ENCODE measurements at regions not wholly inside any gene's neighbourhood (a gene's known extent, or its start where the extent isn't known, plus 50 kb on each side); places are given as distances from the start of the nearest gene placed in this dataset.
"Not testable (repeated sequence)": the region's sequence is repeated elsewhere in the genome, so short reads cannot be mapped to it uniquely, and the experiment has no call there.

- Histone ChIP-seq H3K27me3 (ENCODE audit: insufficient read depth, low read length) (no peaks in the 10 kb centered on the region), H3K36me3 (ENCODE audit: insufficient read depth, low read length) (no peaks in the 10 kb centered on the region), H2AFZ (ENCODE audit: low read length, unreplicated experiment) (no peak overlapping the region), H3K4me3 (ENCODE audit: low read depth, low read length) (no peak overlapping the region), H3K27ac (ENCODE audit: low read depth, low read length) (no peak overlapping the region), H3K79me2 (ENCODE audit: control insufficient read depth, insufficient read depth, low read length, unreplicated experiment) (no peaks in the 10 kb centered on the region), H3K4me1 (ENCODE audit: control insufficient read depth, insufficient read depth, low read length, unreplicated experiment) (no peaks in the 10 kb centered on the region)
Observed at GRCh38 chr4:135948797-135949196, 1583.5 kb downstream of the PCDH18 start.

GRCh38 chr4:135941671-135942070, 1590.6 kb downstream of the PCDH18 start:
- Histone ChIP-seq H3K4me1 (ENCODE audit: control insufficient read depth, insufficient read depth, low read length, unreplicated experiment) (no peaks in the 10 kb centered on the region), H3K79me2 (ENCODE audit: control insufficient read depth, insufficient read depth, low read length, unreplicated experiment) (no peaks in the 10 kb centered on the region), H2AFZ (ENCODE audit: low read length, unreplicated experiment) (no peak overlapping the region), H3K27ac (ENCODE audit: low read depth, low read length) (no peak overlapping the region), H3K27me3 (ENCODE audit: insufficient read depth, low read length) (no peaks in the 10 kb centered on the region), H3K4me3 (ENCODE audit: low read depth, low read length) (no peak overlapping the region), H3K36me3 (ENCODE audit: insufficient read depth, low read length) (no peaks in the 10 kb centered on the region)

- Histone ChIP-seq H3K27me3 (ENCODE audit: insufficient read depth, low read length) (no peaks in the 10 kb centered on the region), H2AFZ (ENCODE audit: low read length, unreplicated experiment) (no peak overlapping the region), H3K36me3 (ENCODE audit: insufficient read depth, low read length) (no peaks in the 10 kb centered on the region), H3K4me3 (ENCODE audit: low read depth, low read length) (no peak overlapping the region), H3K27ac (ENCODE audit: low read depth, low read length) (no peak overlapping the region), H3K4me1 (ENCODE audit: control insufficient read depth, insufficient read depth, low read length, unreplicated experiment) (no peaks in the 10 kb centered on the region), H3K79me2 (ENCODE audit: control insufficient read depth, insufficient read depth, low read length, unreplicated experiment) (no peaks in the 10 kb centered on the region)
Observed at GRCh38 chr4:135934026-135934425, 1598.3 kb downstream of the PCDH18 start.

GRCh38 chr4:135927651-135928050, 1604.6 kb downstream of the PCDH18 start:
- no peaks in the 10 kb centered on the region for H3K27me3 ChIP-seq (ENCODE audit: insufficient read depth, low read length)
- H3K4me1 ChIP-seq (ENCODE audit: control insufficient read depth, insufficient read depth, low read length, unreplicated experiment), result no peaks in the 10 kb centered on the region
- no peaks in the 10 kb centered on the region for H3K36me3 ChIP-seq (ENCODE audit: insufficient read depth, low read length)

GRCh38 chr4:135921081-135921480, 1611.2 kb downstream of the PCDH18 start:
- Histone ChIP-seq H3K36me3 (ENCODE audit: insufficient read depth, low read length) (no peaks in the 10 kb centered on the region), H3K27ac (ENCODE audit: low read depth, low read length) (no peak overlapping the region), H2AFZ (ENCODE audit: low read length, unreplicated experiment) (no peak overlapping the region), H3K27me3 (ENCODE audit: insufficient read depth, low read length) (no peaks in the 10 kb centered on the region), H3K4me1 (ENCODE audit: control insufficient read depth, insufficient read depth, low read length, unreplicated experiment) (no peaks in the 10 kb centered on the region), H3K79me2 (ENCODE audit: control insufficient read depth, insufficient read depth, low read length, unreplicated experiment) (no peaks in the 10 kb centered on the region), H3K4me3 (ENCODE audit: low read depth, low read length) (no peak overlapping the region)

More at GRCh38 chr4:135927651-135928050, 1604.6 kb downstream of the PCDH18 start:
- no peaks in the 10 kb centered on the region for H3K79me2 ChIP-seq (ENCODE audit: control insufficient read depth, insufficient read depth, low read length, unreplicated experiment)
- H3K4me3 ChIP-seq (ENCODE audit: low read depth, low read length), result no peak overlapping the region
- H2AFZ ChIP-seq (ENCODE audit: low read length, unreplicated experiment), result no peak overlapping the region
- no peak overlapping the region for H3K27ac ChIP-seq (ENCODE audit: low read depth, low read length)

DNA sequence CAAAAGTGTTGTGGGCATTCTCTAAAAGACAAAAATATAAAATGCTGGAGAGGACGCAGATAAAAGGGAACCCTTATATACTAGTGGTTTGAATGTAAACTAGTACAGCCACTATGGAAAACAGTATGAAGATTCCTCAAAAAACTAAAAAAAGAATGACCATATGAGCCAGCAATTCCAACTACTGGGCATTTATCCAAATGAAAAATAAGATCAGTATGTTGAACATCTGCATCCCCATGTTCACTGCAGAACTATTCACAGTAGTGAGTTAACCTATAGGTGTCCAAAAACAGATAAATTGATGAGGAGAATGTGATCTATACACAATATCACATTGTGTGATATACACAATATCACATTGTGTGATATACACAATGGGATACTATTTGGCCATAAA, 1615.3 kb downstream of the PCDH18 start:
- no peaks in the 10 kb centered on the region for H3K27me3 ChIP-seq (ENCODE audit: insufficient read depth, low read length)
- no peaks in the 10 kb centered on the region for H3K36me3 ChIP-seq (ENCODE audit: insufficient read depth, low read length)
- H3K4me1 ChIP-seq (ENCODE audit: control insufficient read depth, insufficient read depth, low read length, unreplicated experiment), result no peaks in the 10 kb centered on the region
- H3K79me2 ChIP-seq (ENCODE audit: control insufficient read depth, insufficient read depth, low read length, unreplicated experiment), result no peaks in the 10 kb centered on the region
- H3K4me3 ChIP-seq (ENCODE audit: low read depth, low read length), result no peak overlapping the region
- no peak overlapping the region for H3K27ac ChIP-seq (ENCODE audit: low read depth, low read length)
- no peak overlapping the region for H2AFZ ChIP-seq (ENCODE audit: low read length, unreplicated experiment)

- H3K27me3 ChIP-seq (ENCODE audit: insufficient read depth, low read length), result no peaks in the 10 kb centered on the region
- no peak overlapping the region for H3K4me3 ChIP-seq (ENCODE audit: low read depth, low read length)
- H3K4me1 ChIP-seq (ENCODE audit: control insufficient read depth, insufficient read depth, low read length, unreplicated experiment), result no peaks in the 10 kb centered on the region
- H3K36me3 ChIP-seq (ENCODE audit: insufficient read depth, low read length), result no peaks in the 10 kb centered on the region
- no peaks in the 10 kb centered on the region for H3K79me2 ChIP-seq (ENCODE audit: control insufficient read depth, insufficient read depth, low read length, unreplicated experiment)
- no peak overlapping the region for H2AFZ ChIP-seq (ENCODE audit: low read length, unreplicated experiment)
- H3K27ac ChIP-seq (ENCODE audit: low read depth, low read length), result no peak overlapping the region
Observed at GRCh38 chr4:135900956-135901355, 1631.3 kb downstream of the PCDH18 start.

GRCh38 chr4:135864304-135864703, 1662.7 kb upstream of the PABPC4L start:
- H3K27ac ChIP-seq (ENCODE audit: low read depth, low read length); H3K36me3 ChIP-seq (ENCODE audit: insufficient read depth, low read length); H3K4me3 ChIP-seq (ENCODE audit: low read depth, low read length); H2AFZ ChIP-seq (ENCODE audit: low read length, unreplicated experiment); H3K27me3 ChIP-seq (ENCODE audit: insufficient read depth, low read length); H3K4me1 ChIP-seq (ENCODE audit: control insufficient read depth, insufficient read depth, low read length, unreplicated experiment); H3K79me2 ChIP-seq (ENCODE audit: control insufficient read depth, insufficient read depth, low read length, unreplicated experiment): not testable (repeated sequence)

GRCh38 chr4:135840781-135841180, 1639.2 kb upstream of the PABPC4L start:
- Histone ChIP-seq H2AFZ (ENCODE audit: low read length, unreplicated experiment) (no peak overlapping the region), H3K27ac (ENCODE audit: low read depth, low read length) (no peak overlapping the region), H3K36me3 (ENCODE audit: insufficient read depth, low read length) (no peaks in the 10 kb centered on the region), H3K4me3 (ENCODE audit: low read depth, low read length) (no peak overlapping the region), H3K27me3 (ENCODE audit: insufficient read depth, low read length) (no peaks in the 10 kb centered on the region), H3K4me1 (ENCODE audit: control insufficient read depth, insufficient read depth, low read length, unreplicated experiment) (no peaks in the 10 kb centered on the region), H3K79me2 (ENCODE audit: control insufficient read depth, insufficient read depth, low read length, unreplicated experiment) (no peaks in the 10 kb centered on the region)

- Histone ChIP-seq H3K27me3 (ENCODE audit: insufficient read depth, low read length) (no peaks in the 10 kb centered on the region), H3K4me3 (ENCODE audit: low read depth, low read length) (no peak overlapping the region), H3K36me3 (ENCODE audit: insufficient read depth, low read length) (no peaks in the 10 kb centered on the region), H3K4me1 (ENCODE audit: control insufficient read depth, insufficient read depth, low read length, unreplicated experiment) (no peaks in the 10 kb centered on the region), H3K79me2 (ENCODE audit: control insufficient read depth, insufficient read depth, low read length, unreplicated experiment) (no peaks in the 10 kb centered on the region), H2AFZ (ENCODE audit: low read length, unreplicated experiment) (no peak overlapping the region), H3K27ac (ENCODE audit: low read depth, low read length) (no peak overlapping the region)
Observed at GRCh38 chr4:135839712-135840111, 1638.1 kb upstream of the PABPC4L start.

DNA sequence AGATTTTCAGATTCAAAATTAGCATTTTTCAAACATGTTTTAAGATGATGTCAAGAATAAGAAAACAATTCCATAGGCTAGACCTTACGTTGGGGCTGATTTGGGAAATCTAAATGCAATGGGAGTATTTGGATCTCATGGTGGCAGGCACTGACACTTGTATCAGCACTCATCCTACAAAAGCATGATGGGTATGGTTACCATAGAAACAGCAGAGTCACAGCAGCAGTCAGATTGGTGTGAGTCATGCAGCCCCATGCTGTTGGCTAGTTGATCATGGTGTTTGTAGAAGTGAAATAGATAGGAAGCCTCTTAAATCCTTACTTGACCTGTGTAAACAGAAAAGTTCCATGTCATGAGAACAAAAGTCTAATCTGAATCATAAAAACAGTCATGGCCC, 1637.3 kb upstream of the PABPC4L start:
- H3K4me3 ChIP-seq (ENCODE audit: low read depth, low read length), result no peak overlapping the region
- no peak overlapping the region for H2AFZ ChIP-seq (ENCODE audit: low read length, unreplicated experiment)

More for the DNA sequence above, 1637.3 kb upstream of the PABPC4L start:
- no peak overlapping the region for H3K27ac ChIP-seq (ENCODE audit: low read depth, low read length)
- no peaks in the 10 kb centered on the region for H3K36me3 ChIP-seq (ENCODE audit: insufficient read depth, low read length)
- no peaks in the 10 kb centered on the region for H3K4me1 ChIP-seq (ENCODE audit: control insufficient read depth, insufficient read depth, low read length, unreplicated experiment)
- no peaks in the 10 kb centered on the region for H3K79me2 ChIP-seq (ENCODE audit: control insufficient read depth, insufficient read depth, low read length, unreplicated experiment)
- H3K27me3 ChIP-seq (ENCODE audit: insufficient read depth, low read length), result no peaks in the 10 kb centered on the region

Measured in ACC112 (cell line).